ENCODE measurements at regions not wholly inside any gene's neighbourhood (a gene's known extent, or its start where the extent isn't known, plus 50 kb on each side); places are given as distances from the start of the nearest gene placed in this dataset.

- Mint-ChIP-seq H3K27ac (no peak overlapping the region), H3K4me1 (no peaks in the 10 kb centered on the region), H3K27me3 (peaks cover 6% of the 10 kb centered on the region), H3K36me3 (ENCODE audit: low read depth) (no peaks in the 10 kb centered on the region), H3K4me3 (no peak overlapping the region), H3K9me3 (peaks cover 7% of the 10 kb centered on the region)
- DNase-seq, result no peak
- ChIA-PET POLR2A (no interaction called here), CTCF (no interaction called here)
- ATAC-seq (ENCODE audit: low read depth), result no peak
- TF ChIP-seq CTCF (IDR thresholded peaks at IDR 0.05), result no peak
- intact Hi-C loops (cut with micrococcal nuclease), result no loop called here
These were observed 83.2 kb upstream of the SMIM15 start for GRCh38 chr5:61245486-61245885.

GRCh38 chr5:61245936-61246335, 83.7 kb upstream of the SMIM15 start:
- intact Hi-C loops (cut with micrococcal nuclease), result no loop called here
- ChIA-PET CTCF (no interaction called here), POLR2A (no interaction called here)
- H3K27ac Mint-ChIP-seq, result no peak overlapping the region
- H3K4me3 Mint-ChIP-seq, result no peak overlapping the region
- peaks cover 7% of the 10 kb centered on the region for H3K9me3 Mint-ChIP-seq
- no peaks in the 10 kb centered on the region for H3K4me1 Mint-ChIP-seq
- H3K27me3 Mint-ChIP-seq, result peaks cover 6% of the 10 kb centered on the region
- ATAC-seq (ENCODE audit: low read depth) (no peak), DNase-seq (no peak)
- TF ChIP-seq CTCF (IDR thresholded peaks at IDR 0.05), result no peak
- H3K36me3 Mint-ChIP-seq (ENCODE audit: low read depth), result no peaks in the 10 kb centered on the region

GRCh38 chr5:61246768-61247307, 84.6 kb upstream of the SMIM15 start:
- Mint-ChIP-seq H3K9me3 (peaks cover 7% of the 10 kb centered on the region), H3K4me3 (no peak overlapping the region), H3K36me3 (ENCODE audit: low read depth) (no peaks in the 10 kb centered on the region), H3K4me1 (no peaks in the 10 kb centered on the region), H3K27ac (no peak overlapping the region), H3K27me3 (peaks cover 2% of the 10 kb centered on the region)
- CTCF ChIA-PET, result no interaction called here
- POLR2A ChIA-PET, result no interaction called here
- intact Hi-C loops (cut with micrococcal nuclease), result no loop called here
- TF ChIP-seq CTCF (IDR thresholded peaks at IDR 0.05), result no peak
- DNase-seq (no peak), ATAC-seq (ENCODE audit: low read depth) (no peak)

DNA sequence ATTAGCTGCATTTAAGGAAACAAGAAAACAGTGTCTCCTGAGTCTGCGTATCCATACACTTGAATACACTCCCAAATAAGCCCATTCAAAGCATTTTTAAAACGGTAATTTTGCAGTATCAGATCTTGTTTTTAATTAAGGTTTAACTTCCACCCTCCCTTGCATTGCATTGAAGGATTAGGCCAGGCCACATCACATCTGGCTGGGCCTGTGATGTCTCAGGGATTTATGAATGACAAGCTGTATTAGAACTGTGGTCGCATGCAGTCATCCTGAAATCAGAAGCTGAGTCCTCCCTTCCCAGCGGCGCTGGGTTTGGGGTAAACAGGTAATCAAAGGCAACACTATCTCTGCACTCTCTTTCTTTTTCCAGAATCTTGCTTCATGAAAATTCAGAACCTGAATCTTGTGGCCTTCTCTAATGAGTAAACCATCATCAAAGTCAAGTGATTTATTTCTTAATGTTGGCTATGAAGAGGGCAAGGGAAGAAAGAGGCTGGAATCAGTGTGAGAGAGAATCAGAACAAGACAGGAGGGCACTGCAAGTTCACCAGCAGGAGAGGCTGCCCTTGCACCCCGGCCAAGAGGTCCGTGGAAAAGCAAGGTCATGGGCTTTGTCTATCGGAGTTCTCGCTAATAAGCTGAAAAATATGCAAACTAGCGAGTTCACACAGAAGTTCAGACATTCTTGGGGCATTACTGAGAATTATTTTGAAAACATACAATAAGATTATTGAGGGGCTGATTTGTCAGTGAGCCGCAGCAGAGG, 80.0 kb upstream of the ZSWIM6 start:
- ChIA-PET POLR2A (no interaction called here), CTCF (no interaction called here)
- no peaks in the 10 kb centered on the region for H3K36me3 Mint-ChIP-seq (ENCODE audit: low read depth)
- no peaks in the 10 kb centered on the region for H3K4me1 Mint-ChIP-seq
- H3K4me3 Mint-ChIP-seq, result no peak overlapping the region
- H3K9me3 Mint-ChIP-seq, result peaks cover 5% of the 10 kb centered on the region
- no peak overlapping the region for H3K27ac Mint-ChIP-seq
- DNase-seq (no peak), ATAC-seq (ENCODE audit: low read depth) (no peak)
- peaks cover 8% of the 10 kb centered on the region for H3K27me3 Mint-ChIP-seq
- no peak for TF ChIP-seq CTCF (IDR thresholded peaks at IDR 0.05)
- intact Hi-C loops (cut with micrococcal nuclease), result no loop called here

DNA sequence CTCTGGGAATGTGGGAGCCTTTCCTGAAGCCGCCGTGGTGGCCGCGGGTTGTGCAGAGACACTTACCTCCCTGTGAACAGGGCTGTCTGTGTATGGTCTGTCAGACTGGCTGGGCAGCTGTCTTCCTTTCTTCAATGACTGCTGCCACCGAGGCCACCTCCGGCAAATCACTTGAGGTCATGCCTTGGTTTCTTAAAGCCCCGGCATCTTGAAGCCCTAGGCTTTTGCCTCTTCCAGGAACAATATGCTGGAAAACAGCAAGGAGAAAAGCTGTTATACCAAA, 79.5 kb upstream of the ZSWIM6 start:
- Mint-ChIP-seq H3K36me3 (ENCODE audit: low read depth) (no peaks in the 10 kb centered on the region), H3K4me3 (no peak overlapping the region), H3K4me1 (no peaks in the 10 kb centered on the region), H3K9me3 (peaks cover 5% of the 10 kb centered on the region), H3K27ac (no peak overlapping the region), H3K27me3 (peaks cover 8% of the 10 kb centered on the region)
- CTCF ChIA-PET, result no interaction called here
- intact Hi-C loops (cut with micrococcal nuclease), result no loop called here
- POLR2A ChIA-PET, result no interaction called here
- DNase-seq (no peak), ATAC-seq (ENCODE audit: low read depth) (no peak)
- TF ChIP-seq CTCF (IDR thresholded peaks at IDR 0.05), result no peak

All from activated B cell treated with CpG ODN at 0.5 μM for 24 hours (primary cell).